ENCODE measurements at regions not wholly inside any gene's neighbourhood (a gene's known extent, or its start where the extent isn't known, plus 50 kb on each side); places are given as distances from the start of the nearest gene placed in this dataset.

- H3K36me3 ChIP-seq (ENCODE audit: control insufficient read depth in 2 of 2, extremely low read depth in 1 of 2, insufficient read depth in 2 of 2, low read length in 2 of 2), result no peaks in the 10 kb centered on the region
- no peak overlapping the region for H3K27ac ChIP-seq (ENCODE audit: control insufficient read depth, insufficient read depth, low read length)
- no peaks in the 10 kb centered on the region for H3K27me3 ChIP-seq (ENCODE audit: control insufficient read depth, extremely low read depth, insufficient read depth, low read length)
- no peaks in the 10 kb centered on the region for H3K4me1 ChIP-seq (ENCODE audit: control insufficient read depth, extremely low read depth, insufficient read depth, low read length)
- no peak overlapping the region for H2AFZ ChIP-seq (ENCODE audit: control insufficient read depth, low read length)
- FAIRE-seq (no peak), DNase-seq (ENCODE audit: low read depth, low spot score) (no peak)
- H3K9me1 ChIP-seq (ENCODE audit: control insufficient read depth, extremely low read depth, insufficient read depth, low read length), result no peaks in the 10 kb centered on the region
- H3K79me2 ChIP-seq (ENCODE audit: control insufficient read depth, insufficient read depth, low read length), result no peaks in the 10 kb centered on the region
- no peaks in the 10 kb centered on the region for H3K9me3 ChIP-seq (ENCODE audit: control insufficient read depth, low read depth, low read length)
- no peak overlapping the region for H3K9ac ChIP-seq (ENCODE audit: control insufficient read depth, extremely low read depth, insufficient read depth, low read length)
- no peak overlapping the region for H3K4me3 ChIP-seq (ENCODE audit: control insufficient read depth in 2 of 3, extremely low read depth in 1 of 3, insufficient read depth in 2 of 3, low read depth in 1 of 3, low read length in 3 of 3)
- no peak for TF ChIP-seq EZH2 (IDR thresholded peaks at IDR 0.05; ENCODE audit: low read length)
- TF ChIP-seq CTCF (optimal IDR thresholded peaks at IDR 0.05 in 1 of 3, IDR thresholded peaks at IDR 0.05 in 1 of 3, conservative IDR thresholded peaks at IDR 0.05 in 1 of 3; ENCODE audit: extremely low read depth in 1 of 3, insufficient read depth in 2 of 3, low read length in 3 of 3), result no peak
- dilution Hi-C loops (cut with MboI; ENCODE audit: extremely low pct_ligation_motif_present, low sequenced_read_pairs), result no loop called here
- no peaks in the 10 kb centered on the region for H4K20me1 ChIP-seq (ENCODE audit: control insufficient read depth, extremely low read depth, insufficient read depth, low read length)
- H3K4me2 ChIP-seq (ENCODE audit: control insufficient read depth, extremely low read depth, insufficient read depth, low read depth, low read length), result no peak overlapping the region
Observed at GRCh38 chr18:10352671-10353070, 101.8 kb upstream of the APCDD1 start.

GRCh38 chr18:10353791-10354190 is 100.6 kb upstream of the APCDD1 start:
- H3K27me3 ChIP-seq (ENCODE audit: control insufficient read depth, extremely low read depth, insufficient read depth, low read length), result no peaks in the 10 kb centered on the region
- DNase-seq (ENCODE audit: low read depth, low spot score), result peak; percentile 28
- H3K4me2 ChIP-seq (ENCODE audit: control insufficient read depth, extremely low read depth, insufficient read depth, low read depth, low read length), result no peak overlapping the region

More at GRCh38 chr18:10353791-10354190, 100.6 kb upstream of the APCDD1 start:
- H2AFZ ChIP-seq (ENCODE audit: control insufficient read depth, low read length), result no peak overlapping the region
- no peak overlapping the region for H3K4me3 ChIP-seq (ENCODE audit: control insufficient read depth in 2 of 3, extremely low read depth in 1 of 3, insufficient read depth in 2 of 3, low read depth in 1 of 3, low read length in 3 of 3)
- no peaks in the 10 kb centered on the region for H4K20me1 ChIP-seq (ENCODE audit: control insufficient read depth, extremely low read depth, insufficient read depth, low read length)
- dilution Hi-C loops (cut with MboI; ENCODE audit: extremely low pct_ligation_motif_present, low sequenced_read_pairs), result no loop called here
- FAIRE-seq, result peak; percentile 32
- no peaks in the 10 kb centered on the region for H3K9me3 ChIP-seq (ENCODE audit: control insufficient read depth, low read depth, low read length)
- no peaks in the 10 kb centered on the region for H3K36me3 ChIP-seq (ENCODE audit: control insufficient read depth in 2 of 2, extremely low read depth in 1 of 2, insufficient read depth in 2 of 2, low read length in 2 of 2)
- H3K4me1 ChIP-seq (ENCODE audit: control insufficient read depth, extremely low read depth, insufficient read depth, low read length), result no peaks in the 10 kb centered on the region
- H3K9me1 ChIP-seq (ENCODE audit: control insufficient read depth, extremely low read depth, insufficient read depth, low read length), result no peaks in the 10 kb centered on the region
- no peaks in the 10 kb centered on the region for H3K79me2 ChIP-seq (ENCODE audit: control insufficient read depth, insufficient read depth, low read length)
- no peak overlapping the region for H3K27ac ChIP-seq (ENCODE audit: control insufficient read depth, insufficient read depth, low read length)
- no peak for TF ChIP-seq EZH2 (IDR thresholded peaks at IDR 0.05; ENCODE audit: low read length)
- no peak for TF ChIP-seq CTCF (optimal IDR thresholded peaks at IDR 0.05 in 1 of 3, IDR thresholded peaks at IDR 0.05 in 1 of 3, conservative IDR thresholded peaks at IDR 0.05 in 1 of 3; ENCODE audit: extremely low read depth in 1 of 3, insufficient read depth in 2 of 3, low read length in 3 of 3)
- H3K9ac ChIP-seq (ENCODE audit: control insufficient read depth, extremely low read depth, insufficient read depth, low read length), result no peak overlapping the region

Measured in keratinocyte (primary cell).